ENCODE measurements at regions not wholly inside any gene's neighbourhood (a gene's known extent, or its start where the extent isn't known, plus 50 kb on each side); places are given as distances from the start of the nearest gene placed in this dataset.

GRCh38 chr9:115209601-115210306 lies 91.8 kb upstream of the TNC start:
- peak; percentile 84 for DNase-seq (ENCODE audit: low spot score)

- no peak for DNase-seq (ENCODE audit: low spot score)
Measured at GRCh38 chr9:115210699-115211098, 92.7 kb upstream of the TNC start.

- no peak for DNase-seq (ENCODE audit: low spot score)
Measured at GRCh38 chr9:115211413-115212124, 93.6 kb upstream of the TNC start.

GRCh38 chr9:115212125-115212605 lies 94.2 kb upstream of the TNC start:
- DNase-seq (ENCODE audit: low spot score) = no peak

GRCh38 chr9:115212832-115213231 lies 94.9 kb upstream of the TNC start:
- DNase-seq (ENCODE audit: low spot score) = no peak

- no peak for DNase-seq (ENCODE audit: low spot score)
Measured at GRCh38 chr9:115213818-115214334, 95.9 kb upstream of the TNC start.

GRCh38 chr9:115216873-115217272 lies 98.9 kb upstream of the TNC start:
- no peak for DNase-seq (ENCODE audit: low spot score)

GRCh38 chr9:115220319-115221005 lies 102.5 kb upstream of the TNC start:
- DNase-seq (ENCODE audit: low spot score) = no peak

- DNase-seq (ENCODE audit: low spot score) = no peak
Measured at GRCh38 chr9:115223471-115223870, 105.5 kb upstream of the TNC start.

GRCh38 chr9:115225459-115226116 lies 107.6 kb upstream of the TNC start:
- DNase-seq (ENCODE audit: low spot score) = no peak

- DNase-seq (ENCODE audit: low spot score) = no peak
Measured at GRCh38 chr9:115226152-115226551, 108.2 kb upstream of the TNC start.

GRCh38 chr9:115229496-115229895 lies 111.5 kb upstream of the TNC start:
- DNase-seq (ENCODE audit: low spot score) = no peak

GRCh38 chr9:115230924-115231515 lies 113.1 kb upstream of the TNC start:
- no peak for DNase-seq (ENCODE audit: low spot score)

GRCh38 chr9:115232181-115232774 lies 114.3 kb upstream of the TNC start:
- DNase-seq (ENCODE audit: low spot score) = no peak

- no peak for DNase-seq (ENCODE audit: low spot score)
Measured at GRCh38 chr9:115234094-115234493, 116.1 kb upstream of the TNC start.

GRCh38 chr9:115235221-115235620 lies 117.3 kb upstream of the TNC start:
- no peak for DNase-seq (ENCODE audit: low spot score)

GRCh38 chr9:115237385-115237998 lies 119.5 kb upstream of the TNC start:
- no peak for DNase-seq (ENCODE audit: low spot score)

GRCh38 chr9:115240676-115241075 lies 122.7 kb upstream of the TNC start:
- DNase-seq (ENCODE audit: low spot score) = no peak

- no peak for DNase-seq (ENCODE audit: low spot score)
Measured at GRCh38 chr9:115241641-115242040, 123.7 kb upstream of the TNC start.

GRCh38 chr9:115249488-115249887 lies 131.5 kb upstream of the TNC start:
- DNase-seq (ENCODE audit: low spot score) = no peak

GRCh38 chr9:115250621-115251032 lies 132.7 kb upstream of the TNC start:
- no peak for DNase-seq (ENCODE audit: low spot score)
